SU-DHL-6 (cell line): ENCODE measurements at regions not wholly inside any gene's neighbourhood (a gene's known extent, or its start where the extent isn't known, plus 50 kb on each side); places are given as distances from the start of the nearest gene placed in this dataset.

Experiments used
- EZH2phosphoT487 ChIP-seq: fragments of 200-600 bp; sonication (generic), shearing (Covaris generic); conservative IDR thresholded peaks from 2 replicates; pipeline ENCODE4 v1.6.1; 2018; ENCODE audit warnings: mild to moderate bottlenecking, antibody characterized with exemption, low read length, moderate library complexity, mixed read lengths
- TF ChIP-seq, protein P1 (sequence below): fragments of 200-600 bp; sonication (generic); IDR thresholded peaks from one replicate; pipeline ENCODE4 v1.5.1; 2017; ENCODE audit warnings: antibody characterized with exemption, mild to moderate bottlenecking, low read length, moderate library complexity; ENCODE audit not compliant: insufficient read depth, poor library complexity, severe bottlenecking

DNA sequence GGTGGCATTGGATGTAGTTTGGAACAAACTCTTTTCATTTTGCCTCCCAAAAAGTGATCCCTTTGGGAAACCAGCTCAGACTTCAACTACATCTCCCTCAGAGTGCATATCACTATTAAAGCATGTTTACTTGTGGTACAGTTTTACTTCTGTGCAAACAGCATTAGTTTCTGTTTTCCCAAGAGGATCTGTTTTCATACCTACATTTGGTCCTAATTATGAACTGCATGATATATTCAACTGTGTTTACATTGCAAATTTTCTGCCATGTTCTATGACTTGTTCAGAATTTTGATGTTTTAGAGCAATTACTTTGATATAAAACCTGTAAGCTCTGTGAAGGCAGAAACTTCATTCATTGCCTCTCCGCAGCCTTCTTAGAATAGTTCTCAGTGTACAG lies 681.5 kb upstream of the ACO1 start:
- TF ChIP-seq, protein P1, sequence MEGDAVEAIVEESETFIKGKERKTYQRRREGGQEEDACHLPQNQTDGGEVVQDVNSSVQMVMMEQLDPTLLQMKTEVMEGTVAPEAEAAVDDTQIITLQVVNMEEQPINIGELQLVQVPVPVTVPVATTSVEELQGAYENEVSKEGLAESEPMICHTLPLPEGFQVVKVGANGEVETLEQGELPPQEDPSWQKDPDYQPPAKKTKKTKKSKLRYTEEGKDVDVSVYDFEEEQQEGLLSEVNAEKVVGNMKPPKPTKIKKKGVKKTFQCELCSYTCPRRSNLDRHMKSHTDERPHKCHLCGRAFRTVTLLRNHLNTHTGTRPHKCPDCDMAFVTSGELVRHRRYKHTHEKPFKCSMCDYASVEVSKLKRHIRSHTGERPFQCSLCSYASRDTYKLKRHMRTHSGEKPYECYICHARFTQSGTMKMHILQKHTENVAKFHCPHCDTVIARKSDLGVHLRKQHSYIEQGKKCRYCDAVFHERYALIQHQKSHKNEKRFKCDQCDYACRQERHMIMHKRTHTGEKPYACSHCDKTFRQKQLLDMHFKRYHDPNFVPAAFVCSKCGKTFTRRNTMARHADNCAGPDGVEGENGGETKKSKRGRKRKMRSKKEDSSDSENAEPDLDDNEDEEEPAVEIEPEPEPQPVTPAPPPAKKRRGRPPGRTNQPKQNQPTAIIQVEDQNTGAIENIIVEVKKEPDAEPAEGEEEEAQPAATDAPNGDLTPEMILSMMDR, result no peak
- TF ChIP-seq EZH2phosphoT487, result no peak
